ENCODE measurements at regions not wholly inside any gene's neighbourhood (a gene's known extent, or its start where the extent isn't known, plus 50 kb on each side); places are given as distances from the start of the nearest gene placed in this dataset.

- H3K4me3 ChIP-seq: no peak overlapping the region
- no peaks in the 10 kb centered on the region for H3K27me3 ChIP-seq
- H3K4me1 ChIP-seq: peaks cover 11% of the 10 kb centered on the region
- no peak for TF ChIP-seq CTCF (IDR thresholded peaks at IDR 0.05)
- no peak for TF ChIP-seq POLR2A (IDR thresholded peaks at IDR 0.05)
- TF ChIP-seq POLR2AphosphoS5 (IDR thresholded peaks at IDR 0.05; ENCODE audit: insufficient read depth in 1 of 2, low read depth in 1 of 2): no peak
- no peak overlapping the region for H3K27ac ChIP-seq
- DNase-seq (ENCODE audit: extremely low spot score in 2 of 2): no peak
- H3K36me3 ChIP-seq: peaks cover 0 to 29% of the 10 kb centered on the region in 2 donors
- intact Hi-C loops (cut with DNase I): no loop called here
- H3K9me3 ChIP-seq: no peaks in the 10 kb centered on the region
Measured at GRCh38 chr22:25358421-25359170, 139.2 kb downstream of the CRYBB2 start.

- Histone ChIP-seq H3K9me3 (no peaks in the 10 kb centered on the region), H3K27ac (no peak overlapping the region), H3K36me3 (peaks cover 0 to 21% of the 10 kb centered on the region in 2 donors), H3K4me1 (peaks cover 20% of the 10 kb centered on the region), H3K4me3 (no peak overlapping the region), H3K27me3 (no peaks in the 10 kb centered on the region)
- no peak for DNase-seq (ENCODE audit: extremely low spot score in 2 of 2)
- intact Hi-C loops (cut with DNase I): no loop called here
- TF ChIP-seq POLR2A (IDR thresholded peaks at IDR 0.05) (no peak), CTCF (IDR thresholded peaks at IDR 0.05) (no peak), POLR2AphosphoS5 (IDR thresholded peaks at IDR 0.05; ENCODE audit: insufficient read depth in 1 of 2, low read depth in 1 of 2) (no peak)
Measured at GRCh38 chr22:25359601-25360261, 140.3 kb downstream of the CRYBB2 start.

- Histone ChIP-seq H3K27ac (no peak overlapping the region), H3K4me1 (peaks cover 27% of the 10 kb centered on the region), H3K36me3 (peaks cover 0 to 18% of the 10 kb centered on the region in 2 donors), H3K4me3 (no peak overlapping the region), H3K9me3 (no peaks in the 10 kb centered on the region), H3K27me3 (no peaks in the 10 kb centered on the region)
- TF ChIP-seq CTCF (IDR thresholded peaks at IDR 0.05) (no peak), POLR2AphosphoS5 (IDR thresholded peaks at IDR 0.05; ENCODE audit: insufficient read depth in 1 of 2, low read depth in 1 of 2) (no peak), POLR2A (IDR thresholded peaks at IDR 0.05) (no peak)
- intact Hi-C loops (cut with DNase I): no loop called here
- no peak for DNase-seq (ENCODE audit: extremely low spot score in 2 of 2)
Measured at GRCh38 chr22:25360411-25360810, 141.0 kb downstream of the CRYBB2 start.

GRCh38 chr22:25360891-25361645 lies 141.6 kb downstream of the CRYBB2 start:
- Histone ChIP-seq H3K4me3 (no peak overlapping the region), H3K27me3 (no peaks in the 10 kb centered on the region), H3K27ac (no peak overlapping the region), H3K9me3 (no peaks in the 10 kb centered on the region), H3K4me1 (peaks cover 28% of the 10 kb centered on the region), H3K36me3 (peaks cover 0 to 18% of the 10 kb centered on the region in 2 donors)
- intact Hi-C loops (cut with DNase I): no loop called here
- no peak for DNase-seq (ENCODE audit: extremely low spot score in 2 of 2)
- no peak for TF ChIP-seq POLR2A (IDR thresholded peaks at IDR 0.05)
- TF ChIP-seq CTCF (IDR thresholded peaks at IDR 0.05): no peak
- no peak for TF ChIP-seq POLR2AphosphoS5 (IDR thresholded peaks at IDR 0.05; ENCODE audit: insufficient read depth in 1 of 2, low read depth in 1 of 2)

Data from vagina (tissue), 2 donors.